ENCODE measurements at regions not wholly inside any gene's neighbourhood (a gene's known extent, or its start where the extent isn't known, plus 50 kb on each side); places are given as distances from the start of the nearest gene placed in this dataset.
A peak's percentile ranks its signal among the peaks of the same experiment; 100 is the strongest.

DNA sequence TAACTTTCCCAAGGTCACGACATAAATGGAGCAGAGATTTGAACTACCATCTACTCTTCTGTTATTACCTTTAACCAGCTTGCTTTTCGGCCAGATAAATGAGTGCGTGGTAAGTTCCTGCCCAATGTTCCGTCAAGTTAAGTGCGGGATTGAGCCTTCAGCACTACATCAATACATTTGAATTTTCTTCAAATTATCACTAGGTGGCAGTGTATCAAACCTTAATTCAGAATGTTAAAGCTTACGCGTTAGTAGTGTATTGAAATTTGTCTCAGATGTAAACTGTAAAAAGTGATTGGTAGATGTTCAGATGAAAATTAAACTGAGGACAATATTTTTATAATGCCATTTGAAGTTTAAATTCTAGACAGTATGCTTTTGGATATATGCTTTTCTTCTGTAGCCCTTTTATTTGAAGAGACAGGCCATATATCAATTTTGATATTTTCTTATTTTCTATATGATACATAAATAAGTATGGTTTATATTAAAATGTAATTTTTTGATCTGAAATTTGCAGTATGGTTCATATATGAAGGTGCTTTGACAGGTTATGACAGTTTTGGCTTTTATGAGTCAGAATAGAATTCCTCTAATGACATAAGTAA lies 681.3 kb downstream of the ADCYAP1 start:
- H3K4me3 ChIP-seq (ENCODE audit: low read depth, low read length) = no peak overlapping the region
- DNase-seq (ENCODE audit: low read depth) = peak; percentile 62
- peak; percentile 57 for TF ChIP-seq CTCF (conservative IDR thresholded peaks at IDR 0.05; ENCODE audit: low read depth, low read length)

DNA sequence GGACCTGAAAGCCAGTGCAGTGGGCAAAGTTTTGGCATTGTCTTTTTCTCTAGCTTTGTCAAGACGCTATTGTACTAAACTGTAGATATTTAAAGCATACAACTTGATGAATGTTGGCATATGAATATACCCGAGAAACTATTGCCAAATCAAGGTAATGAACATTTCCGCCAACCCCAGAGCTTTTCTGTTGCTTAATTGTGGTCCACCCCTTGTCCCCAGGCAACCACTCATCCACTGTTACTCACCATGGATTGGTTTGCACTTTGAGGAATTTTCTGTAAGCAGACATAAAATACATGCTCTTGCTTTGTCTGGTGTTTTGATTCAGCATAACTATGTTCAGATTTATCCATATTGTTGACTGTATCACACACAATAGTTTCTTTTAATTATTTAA lies 688.4 kb downstream of the ADCYAP1 start:
- TF ChIP-seq CTCF (conservative IDR thresholded peaks at IDR 0.05; ENCODE audit: low read depth, low read length) = no peak
- DNase-seq (ENCODE audit: low read depth) = no peak
- H3K4me3 ChIP-seq (ENCODE audit: low read depth, low read length) = no peak overlapping the region

DNA sequence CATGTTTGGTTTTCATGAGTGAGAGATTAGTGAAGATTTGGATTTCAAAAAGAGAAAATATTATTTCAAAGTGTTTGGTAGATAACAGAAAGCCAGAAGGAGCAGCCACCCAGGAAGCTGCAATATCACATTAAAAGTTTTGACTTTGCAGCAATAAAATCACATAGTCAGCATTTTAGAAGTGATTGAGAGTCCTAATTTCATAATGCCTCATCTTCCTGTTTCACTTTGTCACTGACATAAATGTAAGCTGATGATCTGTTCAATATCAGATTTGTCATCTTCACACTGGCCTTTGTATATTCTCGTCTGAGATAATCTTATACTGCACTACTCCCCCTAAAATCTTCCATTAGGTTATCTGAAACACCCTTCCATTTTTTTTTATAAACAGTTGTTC lies 690.5 kb downstream of the ADCYAP1 start:
- no peak for DNase-seq (ENCODE audit: low read depth)

GRCh38 chr18:1599196-1599595 lies 694.5 kb downstream of the ADCYAP1 start:
- TF ChIP-seq CTCF (conservative IDR thresholded peaks at IDR 0.05; ENCODE audit: low read depth, low read length) = no peak
- H3K4me3 ChIP-seq (ENCODE audit: low read depth, low read length) = no peak overlapping the region
- DNase-seq (ENCODE audit: low read depth) = no peak

More for the DNA sequence above, 690.5 kb downstream of the ADCYAP1 start:
- H3K4me3 ChIP-seq (ENCODE audit: low read depth, low read length) = no peak overlapping the region
- TF ChIP-seq CTCF (conservative IDR thresholded peaks at IDR 0.05; ENCODE audit: low read depth, low read length) = no peak

DNA sequence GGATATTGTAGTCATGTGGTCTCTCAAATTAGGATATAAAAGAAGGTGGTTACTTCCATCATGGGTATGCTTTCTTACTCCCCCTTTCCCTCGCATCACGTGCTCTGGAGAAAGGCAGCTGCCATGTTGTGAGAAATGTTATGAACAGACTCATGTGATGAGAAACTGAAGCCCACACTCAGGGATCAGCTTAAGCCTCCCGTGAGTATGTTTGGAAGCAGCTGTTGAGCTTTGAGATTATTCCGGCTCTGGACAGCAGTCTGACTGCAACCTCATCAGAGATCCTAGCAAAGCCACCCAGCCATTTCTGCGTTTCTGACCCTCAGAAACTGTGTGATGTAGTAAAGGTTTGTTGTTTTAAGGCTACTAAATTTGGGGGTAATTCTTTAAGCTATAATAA lies 700.1 kb downstream of the ADCYAP1 start:
- no peak overlapping the region for H3K4me3 ChIP-seq (ENCODE audit: low read depth, low read length)
- no peak for TF ChIP-seq CTCF (conservative IDR thresholded peaks at IDR 0.05; ENCODE audit: low read depth, low read length)
- DNase-seq (ENCODE audit: low read depth) = no peak

DNA sequence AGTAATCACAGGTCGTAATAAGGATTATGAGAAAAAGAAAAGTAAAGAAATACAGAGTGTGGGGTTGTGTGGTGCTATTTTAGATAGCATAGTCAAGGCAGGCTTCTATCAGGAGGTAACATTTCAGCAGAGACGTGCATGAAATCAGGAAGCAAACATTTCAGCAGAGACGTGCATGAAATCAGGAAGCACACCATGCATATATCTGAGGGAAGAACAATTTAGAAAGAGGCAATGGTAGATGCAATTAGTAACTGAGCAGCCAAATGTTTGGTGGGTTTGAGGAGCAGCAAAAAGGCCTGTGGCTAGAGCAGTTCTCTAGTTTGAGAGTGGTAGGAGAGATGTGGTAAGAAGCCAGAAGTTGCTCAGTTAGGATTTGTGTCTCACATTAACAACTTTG lies 713.7 kb downstream of the ADCYAP1 start:
- DNase-seq (ENCODE audit: low read depth) = no peak
- TF ChIP-seq CTCF (conservative IDR thresholded peaks at IDR 0.05; ENCODE audit: low read depth, low read length) = no peak
- no peak overlapping the region for H3K4me3 ChIP-seq (ENCODE audit: low read depth, low read length)

DNA sequence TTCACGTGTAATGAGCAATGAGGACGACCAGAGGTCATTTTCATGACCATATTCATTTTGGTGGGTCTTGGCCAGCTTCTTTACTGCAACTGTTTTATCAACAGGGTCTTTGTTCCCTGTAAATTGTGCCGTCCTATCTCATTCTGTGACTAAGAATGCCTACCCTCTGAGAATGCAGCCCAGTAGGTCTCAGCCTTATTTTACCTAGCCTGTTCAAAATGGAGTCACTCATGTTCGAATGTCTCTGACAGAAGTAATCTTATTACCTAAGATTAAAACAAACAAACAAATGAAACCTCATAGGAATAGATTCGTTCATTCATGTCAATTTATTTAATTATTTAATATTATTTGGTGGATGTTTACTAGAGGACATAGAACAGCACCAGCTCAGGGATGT lies 714.8 kb downstream of the ADCYAP1 start:
- TF ChIP-seq CTCF (conservative IDR thresholded peaks at IDR 0.05; ENCODE audit: low read depth, low read length) = no peak
- H3K4me3 ChIP-seq (ENCODE audit: low read depth, low read length) = no peak overlapping the region
- no peak for DNase-seq (ENCODE audit: low read depth)

Measured in choroid plexus epithelial cell (primary cell).